HG03565 (cell line): ENCODE measurements at regions not wholly inside any gene's neighbourhood (a gene's known extent, or its start where the extent isn't known, plus 50 kb on each side); places are given as distances from the start of the nearest gene placed in this dataset.
A peak's percentile ranks its signal among the peaks of the same experiment; 100 is the strongest.
"Not testable (repeated sequence)": the region's sequence is repeated elsewhere in the genome, so short reads cannot be mapped to it uniquely, and the experiment has no call there.

Experiments used
- ATAC-seq: cut with Tn5 transposase; IDR thresholded peaks from one replicate; pipeline ENCODE4 v1.9.1; 2021; ENCODE audit warnings: mild to moderate bottlenecking, moderate library complexity; ENCODE audit not compliant: unreplicated experiment

GRCh38 chr2:203585516-203585915, 50.4 kb upstream of the RAPH1 start:
- ATAC-seq, result no peak

- ATAC-seq, result no peak
Measured at GRCh38 chr2:203586206-203586605, 51.1 kb upstream of the RAPH1 start.

GRCh38 chr2:203586696-203587095, 51.6 kb upstream of the RAPH1 start:
- ATAC-seq, result no peak

GRCh38 chr2:203590496-203590895, 55.4 kb upstream of the RAPH1 start:
- ATAC-seq, result no peak

- no peak for ATAC-seq
Measured at GRCh38 chr2:203591642-203592041, 56.5 kb upstream of the RAPH1 start.

GRCh38 chr2:203592470-203592869, 57.4 kb upstream of the RAPH1 start:
- ATAC-seq, result no peak

- ATAC-seq, result no peak
Measured at GRCh38 chr2:203594541-203594940, 59.4 kb upstream of the RAPH1 start.

GRCh38 chr2:203596183-203596582, 61.1 kb upstream of the RAPH1 start:
- no peak for ATAC-seq

GRCh38 chr2:203599509-203599908, 64.4 kb upstream of the RAPH1 start:
- ATAC-seq, result peak; percentile 49

GRCh38 chr2:203600286-203600685, 65.2 kb upstream of the RAPH1 start:
- ATAC-seq, result no peak

- no peak for ATAC-seq
Measured at GRCh38 chr2:203603456-203604389, 68.6 kb upstream of the RAPH1 start.

- no peak for ATAC-seq
Measured at GRCh38 chr2:203605302-203605701, 70.2 kb upstream of the RAPH1 start.

GRCh38 chr2:203606051-203606450, 71.0 kb upstream of the RAPH1 start:
- no peak for ATAC-seq

- ATAC-seq, result no peak
Measured at GRCh38 chr2:203610558-203610957, 75.5 kb upstream of the RAPH1 start.

- no peak for ATAC-seq
Measured at GRCh38 chr2:203612246-203612645, 77.1 kb upstream of the RAPH1 start.

GRCh38 chr2:203619267-203619878, 84.3 kb upstream of the RAPH1 start:
- ATAC-seq, result no peak

- ATAC-seq, result no peak
Measured at GRCh38 chr2:203621981-203622515, 84.4 kb upstream of the CD28 start.

- no peak for ATAC-seq
Measured at GRCh38 chr2:203623096-203623495, 83.3 kb upstream of the CD28 start.

GRCh38 chr2:203623661-203624060, 82.8 kb upstream of the CD28 start:
- no peak for ATAC-seq

GRCh38 chr2:203625701-203626100, 80.7 kb upstream of the CD28 start:
- no peak for ATAC-seq

GRCh38 chr2:203626247-203626646, 80.2 kb upstream of the CD28 start:
- not testable (repeated sequence) for ATAC-seq
